CD14-positive monocyte (primary cell): ENCODE measurements at regions not wholly inside any gene's neighbourhood (a gene's known extent, or its start where the extent isn't known, plus 50 kb on each side); places are given as distances from the start of the nearest gene placed in this dataset.

Experiments
- DNase-seq, 3 donors: peaks; one replicate each; pipeline ENCODE4 v3.0.0-alpha.2; 2011 to 2022
- H2AFZ ChIP-seq: 2 replicates; pipeline ENCODE4 v1.6.0; 2012; ENCODE audit warnings: mild to moderate bottlenecking, low read depth, low read length, inconsistent platforms; ENCODE audit not compliant: insufficient read depth, poor library complexity, severe bottlenecking
- H3K27ac ChIP-seq, 2 donors: 1 replicate in 1 of 2; 2 replicates in 1 of 2; pipeline ENCODE4 v1.5.1; 2012 to 2013; ENCODE audit warnings: low read length in 2 of 2, control low read depth in 1 of 2, inconsistent platforms in 1 of 2, low read depth in 1 of 2, mild to moderate bottlenecking in 1 of 2
- H3K27me3 ChIP-seq, 2 donors: one replicate each; pipeline versions ENCODE4 v1.6.0 to v1.6.1; 2011 to 2013; ENCODE audit warnings: low read length in 2 of 2; ENCODE audit not compliant: control insufficient read depth in 2 of 2, insufficient read depth in 2 of 2
- H3K36me3 ChIP-seq, 2 donors: replicated peaks in 1 of 2; 1 replicate in 1 of 2; 2 replicates in 1 of 2; pipeline versions ENCODE4 v1.5.1 to v1.6.1; 2012 to 2013; ENCODE audit warnings: low read length in 2 of 2, control low read depth in 1 of 2, inconsistent platforms in 1 of 2, mild to moderate bottlenecking in 1 of 2; ENCODE audit not compliant: insufficient read depth in 2 of 2, control insufficient read depth in 1 of 2
- H3K4me1 ChIP-seq, 2 donors: 1 replicate in 1 of 2; 2 replicates in 1 of 2; pipeline versions ENCODE4 v1.5.1 to v1.6.1; 2012 to 2013; ENCODE audit warnings: low read length in 2 of 2, control low read depth in 1 of 2, inconsistent platforms in 1 of 2, mild to moderate bottlenecking in 1 of 2, moderate library complexity in 1 of 2; ENCODE audit not compliant: insufficient read depth in 2 of 2, control insufficient read depth in 1 of 2
- H3K4me2 ChIP-seq: replicated peaks from 2 replicates; pipeline ENCODE3; 2012; ENCODE audit warnings: low read length, moderate library complexity, mild to moderate bottlenecking; ENCODE audit not compliant: poor library complexity, severe bottlenecking; ENCODE audit errors: extremely low read depth
- H3K4me3 ChIP-seq, 3 experiments: fragments of 200-600 bp in 1 of 3; sonication (generic) in 1 of 3; replicated peaks in 1 of 3; 1 replicate in 2 of 3; 2 replicates in 1 of 3; pipeline ENCODE4 v1.5.1; 2011 to 2013; ENCODE audit warnings: low read length in 3 of 3, mild to moderate bottlenecking in 3 of 3, control low read depth in 2 of 3, low read depth in 2 of 3, inconsistent platforms in 1 of 3, moderate library complexity in 1 of 3
- H3K79me2 ChIP-seq: 2 replicates; pipeline ENCODE4 v1.6.0; 2012; ENCODE audit warnings: mild to moderate bottlenecking, control low read depth, inconsistent platforms, low read length, moderate library complexity; ENCODE audit not compliant: insufficient read depth
- H3K9ac ChIP-seq: 2 replicates; pipeline ENCODE4 v1.6.0; 2017; ENCODE audit warnings: low read length, mild to moderate bottlenecking; ENCODE audit not compliant: insufficient read depth, poor library complexity, severe bottlenecking
- H3K9me3 ChIP-seq, 2 donors: replicated peaks in 1 of 2; 1 replicate in 1 of 2; 2 replicates in 1 of 2; pipeline versions ENCODE4 v1.5.1 to v1.6.1; 2012 to 2013; ENCODE audit warnings: low read length in 2 of 2, control low read depth in 1 of 2; ENCODE audit not compliant: control insufficient read depth in 1 of 2, insufficient read depth in 1 of 2
- H4K20me1 ChIP-seq: 2 replicates; pipeline ENCODE4 v1.6.0; 2012; ENCODE audit warnings: mild to moderate bottlenecking, low read length, control low read depth, moderate library complexity; ENCODE audit not compliant: insufficient read depth
- H3K27ac Mint-ChIP-seq, 7 donors: one replicate each; pipeline ENCODE4 v1.8.0; 2020; ENCODE audit warnings: mild to moderate bottlenecking in 7 of 7, mixed read lengths in 7 of 7, moderate library complexity in 6 of 7, inconsistent platforms in 2 of 7
- H3K27me3 Mint-ChIP-seq, 3 donors: one replicate each; pipeline ENCODE4 v1.8.0; 2021 to 2022; ENCODE audit warnings: low read depth in 3 of 3, mild to moderate bottlenecking in 3 of 3, mixed read lengths in 3 of 3, moderate library complexity in 3 of 3, inconsistent platforms in 1 of 3
- H3K36me3 Mint-ChIP-seq, 2 donors: one replicate each; pipeline ENCODE4 v1.8.0; 2020; ENCODE audit warnings: mixed read lengths in 2 of 2, inconsistent platforms in 1 of 2, mild to moderate bottlenecking in 1 of 2
- H3K4me1 Mint-ChIP-seq: one replicate; pipeline ENCODE4 v1.8.0; 2020; ENCODE audit warnings: mild to moderate bottlenecking, mixed read lengths
- H3K4me3 Mint-ChIP-seq, 2 donors: one replicate each; pipeline ENCODE4 v1.8.0; 2020; ENCODE audit warnings: mild to moderate bottlenecking in 2 of 2, mixed read lengths in 2 of 2, moderate library complexity in 1 of 2
- H3K9me3 Mint-ChIP-seq, 7 donors: one replicate each; pipeline ENCODE4 v1.8.0; 2020 to 2022; ENCODE audit warnings: mixed read lengths in 7 of 7, mild to moderate bottlenecking in 6 of 7, moderate library complexity in 6 of 7, inconsistent platforms in 2 of 7
- WGBS: methylation state at CpG from one replicate; pipeline ENCODE4 v1.1.5; 2013; ENCODE audit warnings: missing lambda C conversion rate; ENCODE audit not compliant: insufficient coverage; 5-methylcytosine and 5-hydroxymethylcytosine counted together
- intact Hi-C, 2 donors: fragments of 100-400 bp; cut with micrococcal nuclease; formaldehyde crosslinking; loops; one replicate each; pipeline versions ENCODE4 v1.15.0 to v1.15.1; 2023
- TF ChIP-seq, protein P1 (sequence below): fragments of 200-600 bp; IDR thresholded peaks from one replicate; pipeline ENCODE4 v1.8.0; 2022; ENCODE audit warnings: antibody characterized with exemption, mild to moderate bottlenecking

DNA sequence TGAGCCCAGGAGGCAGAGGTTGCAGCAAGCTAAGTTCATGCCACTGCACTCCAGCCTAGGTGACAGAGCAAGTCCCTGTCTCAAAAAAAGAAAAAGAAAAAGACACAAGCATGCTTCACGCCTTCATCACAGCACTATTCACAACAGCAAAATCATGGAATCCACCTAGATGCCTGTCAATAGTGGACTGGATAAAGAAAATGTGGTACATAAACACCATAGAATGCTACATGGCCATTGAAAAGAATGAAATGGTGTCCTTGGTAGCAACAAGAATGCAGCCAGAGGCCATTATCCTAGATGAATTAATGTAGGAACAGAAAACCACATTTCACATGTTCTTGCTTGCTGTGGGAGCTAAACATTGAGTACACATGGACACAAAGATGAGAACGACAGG is 392.6 kb downstream of the EIPR1 start:
- Histone ChIP-seq H3K4me3 (no peak overlapping the region), H3K27me3 (no peaks in the 10 kb centered on the region), H3K4me1 (no peaks in the 10 kb centered on the region), H3K9me3 (no peaks in the 10 kb centered on the region), H3K27ac (no peak overlapping the region), H2AFZ (no peak overlapping the region), H3K9ac (no peak overlapping the region), H3K36me3 (no peaks in the 10 kb centered on the region), H4K20me1 (no peaks in the 10 kb centered on the region), H3K79me2 (no peaks in the 10 kb centered on the region), H3K4me2 (no peak overlapping the region)
- Mint-ChIP-seq H3K27me3 (peaks cover 0 to 3% (median 0%) of the 10 kb centered on the region in 3 donors), H3K36me3 (no peaks in the 10 kb centered on the region), H3K27ac (no peak overlapping the region), H3K4me3 (no peak overlapping the region), H3K4me1 (no peaks in the 10 kb centered on the region), H3K9me3 (peaks cover 0 to 8% (median 2%) of the 10 kb centered on the region in 7 donors)
- no CpG with 5 or more reads among the region's 2 CpGs for WGBS
- TF ChIP-seq, protein P1, sequence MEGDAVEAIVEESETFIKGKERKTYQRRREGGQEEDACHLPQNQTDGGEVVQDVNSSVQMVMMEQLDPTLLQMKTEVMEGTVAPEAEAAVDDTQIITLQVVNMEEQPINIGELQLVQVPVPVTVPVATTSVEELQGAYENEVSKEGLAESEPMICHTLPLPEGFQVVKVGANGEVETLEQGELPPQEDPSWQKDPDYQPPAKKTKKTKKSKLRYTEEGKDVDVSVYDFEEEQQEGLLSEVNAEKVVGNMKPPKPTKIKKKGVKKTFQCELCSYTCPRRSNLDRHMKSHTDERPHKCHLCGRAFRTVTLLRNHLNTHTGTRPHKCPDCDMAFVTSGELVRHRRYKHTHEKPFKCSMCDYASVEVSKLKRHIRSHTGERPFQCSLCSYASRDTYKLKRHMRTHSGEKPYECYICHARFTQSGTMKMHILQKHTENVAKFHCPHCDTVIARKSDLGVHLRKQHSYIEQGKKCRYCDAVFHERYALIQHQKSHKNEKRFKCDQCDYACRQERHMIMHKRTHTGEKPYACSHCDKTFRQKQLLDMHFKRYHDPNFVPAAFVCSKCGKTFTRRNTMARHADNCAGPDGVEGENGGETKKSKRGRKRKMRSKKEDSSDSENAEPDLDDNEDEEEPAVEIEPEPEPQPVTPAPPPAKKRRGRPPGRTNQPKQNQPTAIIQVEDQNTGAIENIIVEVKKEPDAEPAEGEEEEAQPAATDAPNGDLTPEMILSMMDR: no peak
- intact Hi-C loops: no loop called here
- no peak for DNase-seq

DNA sequence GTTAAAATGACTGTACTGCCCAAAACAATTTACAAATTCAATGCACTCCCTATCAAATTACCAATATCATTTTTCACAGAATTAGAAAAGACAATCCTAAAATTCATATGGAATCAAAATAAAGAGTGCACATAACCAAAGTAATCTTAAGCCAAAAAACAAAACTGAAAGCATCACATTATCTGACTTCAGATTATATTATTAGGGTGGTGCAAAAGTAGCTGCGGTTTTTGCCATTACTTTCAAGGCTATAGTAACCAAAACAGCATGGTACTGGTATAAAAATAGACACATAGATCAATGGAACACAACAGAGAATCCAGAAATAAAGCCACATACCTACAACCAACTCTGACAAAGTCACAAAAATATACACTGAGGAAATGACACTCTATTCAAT is 396.6 kb downstream of the EIPR1 start:
- Histone ChIP-seq H3K27me3 (no peaks in the 10 kb centered on the region), H3K36me3 (no peaks in the 10 kb centered on the region), H3K4me3 (no peak overlapping the region), H3K9me3 (peaks cover 0 to 2% of the 10 kb centered on the region in 2 donors), H2AFZ (no peak overlapping the region), H3K79me2 (no peaks in the 10 kb centered on the region), H3K4me1 (no peaks in the 10 kb centered on the region), H4K20me1 (no peaks in the 10 kb centered on the region), H3K27ac (no peak overlapping the region), H3K4me2 (no peak overlapping the region), H3K9ac (no peak overlapping the region)
- intact Hi-C loops: no loop called here
- Mint-ChIP-seq H3K36me3 (no peaks in the 10 kb centered on the region), H3K27ac (no peak overlapping the region), H3K9me3 (peaks cover under 1 to 8% (median 3%) of the 10 kb centered on the region in 7 donors), H3K27me3 (peaks cover 0 to 5% (median 0%) of the 10 kb centered on the region in 3 donors), H3K4me1 (no peaks in the 10 kb centered on the region), H3K4me3 (no peak overlapping the region)
- TF ChIP-seq, protein P1: no peak
- DNase-seq: no peak
- WGBS: no CpG with 5 or more reads among the region's 1 CpG
